Central memory CD8-positive, alpha-beta T cell (primary cell): ENCODE measurements at regions not wholly inside any gene's neighbourhood (a gene's known extent, or its start where the extent isn't known, plus 50 kb on each side); places are given as distances from the start of the nearest gene placed in this dataset.

ENCODE experiments used
- ATAC-seq: fragments of 150-1000 bp; cut with Tn5 transposase; replicated peaks from 2 replicates; pipeline ENCODE4 v1.10.0; 2022; ENCODE audit warnings: mild to moderate bottlenecking, moderate FRiP score, moderate number of reproducible peaks; ENCODE audit not compliant: poor library complexity, severe bottlenecking; ENCODE audit errors: extremely low read depth
- DNase-seq, 2 donors: peaks; one replicate each; pipeline ENCODE4 v3.0.0; 2021; ENCODE audit warnings: low spot score in 2 of 2
- H3K27ac Mint-ChIP-seq: one replicate; pipeline ENCODE4 v1.8.0; 2022; ENCODE audit warnings: low read depth, mild to moderate bottlenecking, moderate library complexity, mixed read lengths
- H3K27me3 Mint-ChIP-seq: one replicate; pipeline ENCODE4 v1.8.0; 2022; ENCODE audit warnings: mixed read lengths
- H3K36me3 Mint-ChIP-seq: one replicate; pipeline ENCODE4 v1.8.0; 2022; ENCODE audit warnings: mild to moderate bottlenecking, moderate library complexity, mixed read lengths; ENCODE audit not compliant: insufficient read depth
- H3K4me1 Mint-ChIP-seq: one replicate; pipeline ENCODE4 v1.8.0; 2022; ENCODE audit warnings: mixed read lengths
- H3K4me3 Mint-ChIP-seq: one replicate; pipeline ENCODE4 v1.8.0; 2022; ENCODE audit warnings: mild to moderate bottlenecking, moderate library complexity, mixed read lengths
- H3K9me3 Mint-ChIP-seq: one replicate; pipeline ENCODE4 v1.8.0; 2022; ENCODE audit warnings: mixed read lengths

GRCh38 chr10:64956441-64956840 is 1435.2 kb downstream of the REEP3 start:
- Mint-ChIP-seq H3K4me3 (no peak overlapping the region), H3K9me3 (peaks cover 35% of the 10 kb centered on the region), H3K36me3 (no peaks in the 10 kb centered on the region), H3K27me3 (no peaks in the 10 kb centered on the region), H3K27ac (no peak overlapping the region), H3K4me1 (no peaks in the 10 kb centered on the region)
- no peak for DNase-seq
- ATAC-seq = no peak

GRCh38 chr10:64959116-64959515 is 1437.9 kb downstream of the REEP3 start:
- Mint-ChIP-seq H3K4me1 (no peaks in the 10 kb centered on the region), H3K36me3 (no peaks in the 10 kb centered on the region), H3K9me3 (peaks cover 33% of the 10 kb centered on the region), H3K27me3 (no peaks in the 10 kb centered on the region), H3K4me3 (no peak overlapping the region), H3K27ac (no peak overlapping the region)
- ATAC-seq (no peak), DNase-seq (no peak)

- ATAC-seq (no peak), DNase-seq (no peak)
- Mint-ChIP-seq H3K36me3 (no peaks in the 10 kb centered on the region), H3K4me3 (no peak overlapping the region), H3K27ac (no peak overlapping the region), H3K27me3 (no peaks in the 10 kb centered on the region), H3K4me1 (no peaks in the 10 kb centered on the region), H3K9me3 (peaks cover 31% of the 10 kb centered on the region)
These were observed 1438.7 kb downstream of the REEP3 start for GRCh38 chr10:64959883-64960282.

- ATAC-seq (no peak), DNase-seq (no peak)
- no peaks in the 10 kb centered on the region for H3K4me1 Mint-ChIP-seq
- no peak overlapping the region for H3K4me3 Mint-ChIP-seq
- no peaks in the 10 kb centered on the region for H3K27me3 Mint-ChIP-seq
- no peaks in the 10 kb centered on the region for H3K36me3 Mint-ChIP-seq
- H3K9me3 Mint-ChIP-seq = no peaks in the 10 kb centered on the region
- no peak overlapping the region for H3K27ac Mint-ChIP-seq
These were observed 1452.2 kb downstream of the REEP3 start for GRCh38 chr10:64973391-64973790.

GRCh38 chr10:64976150-64976549 is 1454.9 kb downstream of the REEP3 start:
- no peak overlapping the region for H3K27ac Mint-ChIP-seq
- DNase-seq = no peak
- no peak for ATAC-seq
- H3K36me3 Mint-ChIP-seq = no peaks in the 10 kb centered on the region
- no peaks in the 10 kb centered on the region for H3K27me3 Mint-ChIP-seq
- H3K4me3 Mint-ChIP-seq = no peak overlapping the region
- H3K4me1 Mint-ChIP-seq = no peaks in the 10 kb centered on the region
- peaks cover 11% of the 10 kb centered on the region for H3K9me3 Mint-ChIP-seq

GRCh38 chr10:64977915-64978314 is 1456.7 kb downstream of the REEP3 start:
- Mint-ChIP-seq H3K9me3 (peaks cover 15% of the 10 kb centered on the region), H3K27me3 (no peaks in the 10 kb centered on the region), H3K27ac (no peak overlapping the region), H3K4me1 (no peaks in the 10 kb centered on the region), H3K36me3 (no peaks in the 10 kb centered on the region), H3K4me3 (no peak overlapping the region)
- ATAC-seq = no peak
- no peak for DNase-seq

- Mint-ChIP-seq H3K36me3 (peaks cover 2% of the 10 kb centered on the region), H3K9me3 (peaks cover 20% of the 10 kb centered on the region), H3K4me3 (no peak overlapping the region), H3K27me3 (no peaks in the 10 kb centered on the region), H3K4me1 (no peaks in the 10 kb centered on the region), H3K27ac (no peak overlapping the region)
- no peak for ATAC-seq
- no peak for DNase-seq
These were observed 1475.7 kb downstream of the REEP3 start for GRCh38 chr10:64996886-64997285.

GRCh38 chr10:65010845-65011244 is 1489.6 kb downstream of the REEP3 start:
- Mint-ChIP-seq H3K36me3 (no peaks in the 10 kb centered on the region), H3K4me1 (no peaks in the 10 kb centered on the region), H3K27ac (no peak overlapping the region), H3K4me3 (no peak overlapping the region), H3K9me3 (peaks cover 7% of the 10 kb centered on the region), H3K27me3 (no peaks in the 10 kb centered on the region)
- ATAC-seq = no peak
- DNase-seq = no peak

GRCh38 chr10:65017523-65017922 is 1496.3 kb downstream of the REEP3 start:
- Mint-ChIP-seq H3K27me3 (no peaks in the 10 kb centered on the region), H3K36me3 (no peaks in the 10 kb centered on the region), H3K4me1 (no peaks in the 10 kb centered on the region), H3K4me3 (no peak overlapping the region), H3K9me3 (peaks cover 18% of the 10 kb centered on the region), H3K27ac (no peak overlapping the region)
- ATAC-seq (no peak), DNase-seq (no peak)

- ATAC-seq (no peak), DNase-seq (no peak)
- Mint-ChIP-seq H3K27me3 (no peaks in the 10 kb centered on the region), H3K9me3 (peaks cover 19% of the 10 kb centered on the region), H3K27ac (no peak overlapping the region), H3K4me3 (no peak overlapping the region), H3K36me3 (no peaks in the 10 kb centered on the region), H3K4me1 (no peaks in the 10 kb centered on the region)
These were observed 1503.7 kb downstream of the REEP3 start for GRCh38 chr10:65024886-65025285.

- Mint-ChIP-seq H3K9me3 (peaks cover 6% of the 10 kb centered on the region), H3K27ac (no peak overlapping the region), H3K36me3 (no peaks in the 10 kb centered on the region), H3K27me3 (no peaks in the 10 kb centered on the region), H3K4me3 (no peak overlapping the region), H3K4me1 (no peaks in the 10 kb centered on the region)
- ATAC-seq (no peak), DNase-seq (no peak)
These were observed 1509.1 kb downstream of the REEP3 start for GRCh38 chr10:65030263-65030662.

- peaks cover 12% of the 10 kb centered on the region for H3K9me3 Mint-ChIP-seq
These were observed 1511.9 kb downstream of the REEP3 start for GRCh38 chr10:65032867-65033769.

GRCh38 chr10:65033957-65034356 is 1512.8 kb downstream of the REEP3 start:
- Mint-ChIP-seq H3K27me3 (no peaks in the 10 kb centered on the region), H3K27ac (no peak overlapping the region), H3K36me3 (no peaks in the 10 kb centered on the region), H3K4me1 (no peaks in the 10 kb centered on the region), H3K4me3 (no peak overlapping the region), H3K9me3 (peaks cover 7% of the 10 kb centered on the region)
- ATAC-seq = no peak
- DNase-seq = no peak

More at GRCh38 chr10:65032867-65033769, 1511.9 kb downstream of the REEP3 start:
- no peaks in the 10 kb centered on the region for H3K4me1 Mint-ChIP-seq
- no peak overlapping the region for H3K4me3 Mint-ChIP-seq
- no peak for ATAC-seq
- no peaks in the 10 kb centered on the region for H3K36me3 Mint-ChIP-seq
- H3K27me3 Mint-ChIP-seq = no peaks in the 10 kb centered on the region
- DNase-seq = no peak
- H3K27ac Mint-ChIP-seq = no peak overlapping the region
